ENCODE measurements at regions not wholly inside any gene's neighbourhood (a gene's known extent, or its start where the extent isn't known, plus 50 kb on each side); places are given as distances from the start of the nearest gene placed in this dataset.

DNA sequence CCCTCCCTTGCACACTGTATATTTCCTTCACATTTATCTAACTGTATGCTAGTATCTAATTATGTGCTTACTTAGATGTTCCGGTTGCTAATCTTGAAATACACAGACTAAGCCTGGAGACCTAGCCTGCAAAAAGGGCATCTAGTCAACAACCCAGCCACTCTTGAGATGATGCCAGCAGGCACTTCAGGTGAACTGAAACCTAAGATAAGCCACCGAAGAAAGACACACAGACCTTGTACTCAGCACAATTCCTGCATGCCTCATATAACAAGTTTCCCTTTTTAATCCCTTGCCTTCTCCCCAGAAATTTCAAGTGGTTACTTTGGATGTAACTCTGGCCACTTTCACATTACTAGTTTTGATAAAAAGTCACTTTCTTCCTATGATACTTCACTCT is 2506.6 kb downstream of the ARAP2 start:
- H3K9me3 ChIP-seq (ENCODE audit: control insufficient read depth, low read depth, low read length) = no peaks in the 10 kb centered on the region
- DNase-seq = no peak
- no peak overlapping the region for H3K4me2 ChIP-seq (ENCODE audit: insufficient read depth, insufficient read length, low read length)
- H3K23me2 ChIP-seq (ENCODE audit: insufficient read length, low read depth, low read length, poor library complexity, severe bottlenecking) = no peaks in the 10 kb centered on the region
- no peak overlapping the region for H2AK5ac ChIP-seq (ENCODE audit: insufficient read length, low read length)
- H2BK12ac ChIP-seq (ENCODE audit: insufficient read length, low read depth, low read length) = no peak overlapping the region
- H4K8ac ChIP-seq (replicated peaks; ENCODE audit: insufficient read length, low read depth, low read length) = no peak overlapping the region
- H3K27me3 Mint-ChIP-seq (ENCODE audit: low read depth) = no peaks in the 10 kb centered on the region
- H3K23ac ChIP-seq (ENCODE audit: insufficient read length, low read depth, low read length) = no peak overlapping the region
- H3K27ac ChIP-seq (ENCODE audit: insufficient read length, low read depth, low read length) = no peak overlapping the region
- H4K91ac ChIP-seq (ENCODE audit: insufficient read length, low read depth, low read length) = no peak overlapping the region
- H4K5ac ChIP-seq (ENCODE audit: insufficient read length, low read depth, low read length) = no peak overlapping the region
- H3K18ac ChIP-seq (ENCODE audit: insufficient read length, low read depth, low read length) = no peak overlapping the region
- H3K9me3 Mint-ChIP-seq = peaks cover 3 to 22% of the 10 kb centered on the region in 2 experiments; a peak in 4 of 5 replicates
- no peak overlapping the region for H3K9ac ChIP-seq (ENCODE audit: extremely low read depth, insufficient read length, low read length)
- WGBS (ENCODE audit: extremely low coverage, insufficient read length, low lambda C conversion rate) = no CpG with 5 or more reads among the region's 2 CpGs
- no peak overlapping the region for H2BK15ac ChIP-seq (ENCODE audit: low read depth, low read length)
- no peak overlapping the region for H3K56ac ChIP-seq (ENCODE audit: insufficient read length, low read depth, low read length)
- no peak overlapping the region for H2BK20ac ChIP-seq (ENCODE audit: low read depth, low read length, poor library complexity, severe bottlenecking)
- H3K4me3 Mint-ChIP-seq = no peak overlapping the region
- no peaks in the 10 kb centered on the region for H3K4me1 ChIP-seq (ENCODE audit: insufficient read depth, low read length)
- H2AFZ ChIP-seq (ENCODE audit: low read length) = no peak overlapping the region
- no peak overlapping the region for H3K27ac Mint-ChIP-seq
- TF ChIP-seq, protein P1, sequence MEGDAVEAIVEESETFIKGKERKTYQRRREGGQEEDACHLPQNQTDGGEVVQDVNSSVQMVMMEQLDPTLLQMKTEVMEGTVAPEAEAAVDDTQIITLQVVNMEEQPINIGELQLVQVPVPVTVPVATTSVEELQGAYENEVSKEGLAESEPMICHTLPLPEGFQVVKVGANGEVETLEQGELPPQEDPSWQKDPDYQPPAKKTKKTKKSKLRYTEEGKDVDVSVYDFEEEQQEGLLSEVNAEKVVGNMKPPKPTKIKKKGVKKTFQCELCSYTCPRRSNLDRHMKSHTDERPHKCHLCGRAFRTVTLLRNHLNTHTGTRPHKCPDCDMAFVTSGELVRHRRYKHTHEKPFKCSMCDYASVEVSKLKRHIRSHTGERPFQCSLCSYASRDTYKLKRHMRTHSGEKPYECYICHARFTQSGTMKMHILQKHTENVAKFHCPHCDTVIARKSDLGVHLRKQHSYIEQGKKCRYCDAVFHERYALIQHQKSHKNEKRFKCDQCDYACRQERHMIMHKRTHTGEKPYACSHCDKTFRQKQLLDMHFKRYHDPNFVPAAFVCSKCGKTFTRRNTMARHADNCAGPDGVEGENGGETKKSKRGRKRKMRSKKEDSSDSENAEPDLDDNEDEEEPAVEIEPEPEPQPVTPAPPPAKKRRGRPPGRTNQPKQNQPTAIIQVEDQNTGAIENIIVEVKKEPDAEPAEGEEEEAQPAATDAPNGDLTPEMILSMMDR (conservative IDR thresholded peaks at IDR 0.05) = no peak
- no peak overlapping the region for H3K4ac ChIP-seq (ENCODE audit: low read depth, low read length)
- no peak overlapping the region for H3T11ph ChIP-seq (ENCODE audit: low read length)
- no peak overlapping the region for H2BK120ac ChIP-seq (ENCODE audit: low read depth, low read length, poor library complexity, severe bottlenecking)
- no peak overlapping the region for H3K14ac ChIP-seq (ENCODE audit: insufficient read depth, low read length)
- no peaks in the 10 kb centered on the region for H3K79me2 ChIP-seq (ENCODE audit: insufficient read depth, low read length)
- H3K4me1 Mint-ChIP-seq = 0 out of 4 replicates have a peak, but pooled peaks cover 0 to 2% of the 10 kb centered on the region in 2 experiments
- no peaks in the 10 kb centered on the region for H3K79me1 ChIP-seq (ENCODE audit: insufficient read depth, low read depth, low read length, poor library complexity, severe bottlenecking)
- H3K27me3 ChIP-seq (ENCODE audit: insufficient read depth, low read length) = no peaks in the 10 kb centered on the region
- H3K36me3 Mint-ChIP-seq (ENCODE audit: insufficient read depth in 1 of 3, low read depth in 3 of 3) = peaks cover 4 to 10% (median 5%) of the 10 kb centered on the region in 3 experiments; a peak in 6 of 7 replicates
- H4K20me1 ChIP-seq (ENCODE audit: control insufficient read depth, insufficient read depth, insufficient read length) = no peaks in the 10 kb centered on the region
- no peak overlapping the region for H2BK5ac ChIP-seq (ENCODE audit: insufficient read length, low read length)

Measured in H9 (cell line).